ENCODE measurements at regions not wholly inside any gene's neighbourhood (a gene's known extent, or its start where the extent isn't known, plus 50 kb on each side); places are given as distances from the start of the nearest gene placed in this dataset.

GRCh38 chr9:108142504-108143201, 653.1 kb upstream of the KLF4 start (continued):
- no peak for TF ChIP-seq ZNF462 (CRISPR knock-in tag; IDR thresholded peaks at IDR 0.05)

GRCh38 chr9:108142142-108142503, 652.6 kb upstream of the KLF4 start:
- peaks cover 20% of the 10 kb centered on the region for H3K4me1 Mint-ChIP-seq
- H3K4me3 Mint-ChIP-seq = no peak overlapping the region
- Histone ChIP-seq H2AFZ (peak overlapping the region; percentile 73; the same call in 1 of the 2 replicates), H3F3A (replicated peaks; ENCODE audit: low read depth) (no peaks in the 10 kb centered on the region), H3K79me2 (replicated peaks; ENCODE audit: insufficient read depth) (no peaks in the 10 kb centered on the region), H3K4me2 (no peak overlapping the region), H3K27me3 (ENCODE audit: insufficient read depth) (no peaks in the 10 kb centered on the region), H3K9me2 (ENCODE audit: insufficient read depth) (peaks cover 10% of the 10 kb centered on the region), H3K36me3 (ENCODE audit: insufficient read depth) (no peaks in the 10 kb centered on the region), H3K4me3 (no peak overlapping the region), H3K4me1 (ENCODE audit: insufficient read depth) (peaks cover 5% of the 10 kb centered on the region), H4K20me1 (replicated peaks; ENCODE audit: insufficient read depth) (no peaks in the 10 kb centered on the region), H3K27ac (ENCODE audit: low read depth) (no peak overlapping the region)
- H3K36me3 Mint-ChIP-seq (ENCODE audit: low read depth) = peaks cover 4% of the 10 kb centered on the region; the same call in 2 of the 3 replicates
- no peak overlapping the region for H3K27ac Mint-ChIP-seq
- DNase-seq (ENCODE audit: low spot score) (no peak), ATAC-seq (no peak)
- H3K27me3 Mint-ChIP-seq (ENCODE audit: insufficient read depth, low read depth, poor library complexity) = no peaks in the 10 kb centered on the region
- H3K9me3 Mint-ChIP-seq = peaks cover 3% of the 10 kb centered on the region; the same call in 1 of the 3 replicates
- no peak for TF ChIP-seq ZNF114 (CRISPR knock-in tag; IDR thresholded peaks at IDR 0.05)
- TF ChIP-seq REST (IDR thresholded peaks at IDR 0.05; ENCODE audit: unreplicated experiment) = no peak
- TF ChIP-seq ZNF331 (CRISPR knock-in tag; IDR thresholded peaks at IDR 0.05; ENCODE audit: low read depth) = no peak
- no peak for TF ChIP-seq EZH2phosphoT487 (IDR thresholded peaks at IDR 0.05; ENCODE audit: unreplicated experiment)
- no peak for TF ChIP-seq CREB1 (CRISPR knock-in tag; IDR thresholded peaks at IDR 0.05; ENCODE audit: low read depth)
- TF ChIP-seq JUNB (IDR thresholded peaks at IDR 0.05; ENCODE audit: unreplicated experiment) = no peak

All from GM23338 (cell line).